ENCODE measurements at regions not wholly inside any gene's neighbourhood (a gene's known extent, or its start where the extent isn't known, plus 50 kb on each side); places are given as distances from the start of the nearest gene placed in this dataset.

- no peak for TF ChIP-seq POLR2A (IDR thresholded peaks at IDR 0.05; ENCODE audit: low read depth, low read length)
- no peak for TF ChIP-seq POLR2AphosphoS5 (IDR thresholded peaks at IDR 0.05; ENCODE audit: low read depth, low read length)
- TF ChIP-seq TAF1 (IDR thresholded peaks at IDR 0.05; ENCODE audit: low read depth, low read length): no peak
- no peak for TF ChIP-seq PAX5 (IDR thresholded peaks at IDR 0.05; ENCODE audit: insufficient read depth, low read length, severe bottlenecking)
Measured at GRCh38 chr15:46576646-46577395, 942.0 kb downstream of the SQOR start.
